ENCODE measurements at regions not wholly inside any gene's neighbourhood (a gene's known extent, or its start where the extent isn't known, plus 50 kb on each side); places are given as distances from the start of the nearest gene placed in this dataset.

DNA sequence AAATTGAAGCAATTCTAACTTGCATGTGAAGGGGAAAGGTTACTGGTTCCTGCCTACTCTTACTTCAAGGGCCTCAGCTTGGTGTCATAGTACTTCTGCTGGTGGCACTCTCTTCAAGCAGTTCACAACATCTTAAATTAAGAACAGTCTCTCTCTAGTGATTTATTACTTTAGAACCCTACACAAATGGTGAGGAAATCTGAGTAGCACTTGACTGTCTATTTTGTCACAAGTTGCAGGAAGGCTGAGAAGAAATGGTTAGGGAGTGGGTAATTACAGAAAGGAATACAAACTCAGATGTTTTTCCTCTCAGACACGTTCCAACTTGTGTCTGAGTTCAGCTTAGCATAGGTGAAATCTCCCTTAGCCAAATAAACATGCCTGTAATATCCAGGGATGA, 242.3 kb upstream of the GRIA3 start:
- TF ChIP-seq, protein P1, sequence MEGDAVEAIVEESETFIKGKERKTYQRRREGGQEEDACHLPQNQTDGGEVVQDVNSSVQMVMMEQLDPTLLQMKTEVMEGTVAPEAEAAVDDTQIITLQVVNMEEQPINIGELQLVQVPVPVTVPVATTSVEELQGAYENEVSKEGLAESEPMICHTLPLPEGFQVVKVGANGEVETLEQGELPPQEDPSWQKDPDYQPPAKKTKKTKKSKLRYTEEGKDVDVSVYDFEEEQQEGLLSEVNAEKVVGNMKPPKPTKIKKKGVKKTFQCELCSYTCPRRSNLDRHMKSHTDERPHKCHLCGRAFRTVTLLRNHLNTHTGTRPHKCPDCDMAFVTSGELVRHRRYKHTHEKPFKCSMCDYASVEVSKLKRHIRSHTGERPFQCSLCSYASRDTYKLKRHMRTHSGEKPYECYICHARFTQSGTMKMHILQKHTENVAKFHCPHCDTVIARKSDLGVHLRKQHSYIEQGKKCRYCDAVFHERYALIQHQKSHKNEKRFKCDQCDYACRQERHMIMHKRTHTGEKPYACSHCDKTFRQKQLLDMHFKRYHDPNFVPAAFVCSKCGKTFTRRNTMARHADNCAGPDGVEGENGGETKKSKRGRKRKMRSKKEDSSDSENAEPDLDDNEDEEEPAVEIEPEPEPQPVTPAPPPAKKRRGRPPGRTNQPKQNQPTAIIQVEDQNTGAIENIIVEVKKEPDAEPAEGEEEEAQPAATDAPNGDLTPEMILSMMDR (IDR thresholded peaks at IDR 0.05; ENCODE audit: low read length): no peak
- no peak for TF ChIP-seq EZH2phosphoT487 (IDR thresholded peaks at IDR 0.05; ENCODE audit: low read length)
